ENCODE measurements at regions not wholly inside any gene's neighbourhood (a gene's known extent, or its start where the extent isn't known, plus 50 kb on each side); places are given as distances from the start of the nearest gene placed in this dataset.

DNA sequence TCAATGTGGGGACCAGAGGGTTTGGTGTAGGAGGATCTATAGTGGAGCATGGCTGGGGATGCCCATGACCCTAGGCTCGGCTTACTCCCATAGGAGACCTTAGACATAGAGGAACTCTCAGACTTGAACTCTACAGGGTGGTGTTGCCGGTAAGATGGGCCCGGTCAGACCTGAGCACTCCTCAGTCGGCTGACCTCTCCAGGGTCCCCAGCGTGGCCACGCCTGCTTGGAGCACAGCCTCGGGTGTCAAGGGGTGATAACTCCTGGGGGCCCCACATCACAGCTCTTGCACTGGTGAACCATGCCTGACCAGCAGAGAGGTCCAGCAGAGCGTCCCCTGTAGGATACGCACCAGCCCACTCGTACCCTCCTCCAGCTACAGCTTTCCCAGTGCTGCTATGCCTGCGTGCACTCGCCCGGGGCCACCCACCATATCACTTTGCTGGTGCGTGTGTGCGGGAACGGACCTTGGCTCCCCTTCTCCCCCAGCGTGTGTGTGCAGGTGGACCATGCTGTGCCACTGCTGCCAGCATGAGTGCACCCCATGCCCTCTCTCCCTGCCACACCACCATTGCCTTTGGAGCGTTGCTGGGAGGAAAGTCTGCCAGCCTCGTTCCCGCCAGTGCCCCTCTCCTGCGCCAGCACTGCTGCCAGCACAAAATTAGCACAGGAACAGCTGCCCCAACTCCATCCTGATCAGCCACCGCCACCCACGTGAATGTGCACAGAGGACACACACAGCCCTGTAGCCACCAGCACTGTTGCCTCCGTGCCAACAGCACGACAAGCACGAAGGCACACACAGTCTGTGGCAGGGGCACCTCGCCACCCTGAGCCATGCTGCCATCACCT lies 806.6 kb downstream of the GLUD2 start:
- WGBS, 2 donors (ENCODE audit: low coverage in 1 of 2) = 85% methylated on average over 8 of the region's 27 CpGs; no CpG with 5 or more reads in 1 of the 2 donors
- Histone ChIP-seq H3K27ac (no peak overlapping the region), H3K36me3 (no peaks in the 10 kb centered on the region), H3K4me3 (no peak overlapping the region), H3K4me1 (no peaks in the 10 kb centered on the region), H3K9me3 (no peaks in the 10 kb centered on the region), H3K27me3 (no peaks in the 10 kb centered on the region)
- ATAC-seq = no peak
- TF ChIP-seq CTCF (IDR thresholded peaks at IDR 0.05) (no peak), EP300 (IDR thresholded peaks at IDR 0.05) (no peak), POLR2A (IDR thresholded peaks at IDR 0.05) (no peak), POLR2AphosphoS5 (IDR thresholded peaks at IDR 0.05) (no peak)

GRCh38 chrX:121854614-121854911 lies 807.2 kb downstream of the GLUD2 start:
- no peaks in the 10 kb centered on the region for H3K9me3 ChIP-seq
- WGBS, 2 donors (ENCODE audit: low coverage in 1 of 2) = no CpG with 5 or more reads among the region's 5 CpGs
- no peaks in the 10 kb centered on the region for H3K36me3 ChIP-seq
- H3K27me3 ChIP-seq = no peaks in the 10 kb centered on the region
- no peaks in the 10 kb centered on the region for H3K4me1 ChIP-seq
- no peak overlapping the region for H3K4me3 ChIP-seq
- no peak for ATAC-seq
- no peak overlapping the region for H3K27ac ChIP-seq
- TF ChIP-seq CTCF (IDR thresholded peaks at IDR 0.05) = no peak
- no peak for TF ChIP-seq POLR2A (IDR thresholded peaks at IDR 0.05)
- no peak for TF ChIP-seq EP300 (IDR thresholded peaks at IDR 0.05)
- no peak for TF ChIP-seq POLR2AphosphoS5 (IDR thresholded peaks at IDR 0.05)

DNA sequence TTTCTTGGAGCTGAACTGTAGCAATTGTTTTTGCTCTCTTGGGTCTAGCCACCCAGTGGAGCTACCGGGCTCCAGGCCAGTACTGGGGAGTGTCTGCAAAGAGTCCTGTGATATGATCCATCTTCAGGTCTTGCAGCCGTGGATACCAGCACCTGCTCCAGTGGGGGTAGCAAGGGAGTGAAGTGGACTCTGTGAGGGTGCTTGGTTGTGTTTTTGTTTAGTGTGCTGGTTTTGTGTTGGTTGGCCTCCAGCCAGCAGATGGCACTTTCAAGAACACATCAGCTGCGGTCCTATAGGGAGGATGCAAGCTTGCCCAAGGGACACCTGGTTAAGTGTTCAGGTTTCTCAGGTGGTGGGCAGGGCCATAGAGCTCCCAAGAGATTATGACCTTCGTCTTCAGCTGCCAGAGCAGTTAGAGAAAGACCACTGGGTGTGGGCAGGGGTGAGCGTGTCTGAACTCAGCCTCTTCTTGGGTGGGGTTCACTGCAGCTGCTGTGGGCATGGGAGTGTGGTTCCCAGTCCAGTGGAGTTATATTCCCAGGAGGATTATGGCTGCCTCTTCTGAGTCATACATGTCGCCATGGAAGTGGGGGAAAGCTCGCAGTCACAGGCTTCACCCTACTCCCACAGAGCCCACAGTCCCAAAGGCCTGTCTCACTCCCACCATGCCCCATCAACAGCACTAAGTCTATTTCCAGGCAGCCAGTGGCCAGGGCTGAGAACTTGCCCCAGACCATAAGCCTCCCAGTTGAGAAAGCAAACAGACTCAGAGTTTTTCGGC lies 811.6 kb downstream of the GLUD2 start:
- no peaks in the 10 kb centered on the region for H3K36me3 ChIP-seq
- no peak overlapping the region for H3K27ac ChIP-seq
- WGBS, 2 donors (ENCODE audit: low coverage in 1 of 2) = 87% methylated on average over 3 of the region's 8 CpGs; no CpG with 5 or more reads in 1 of the 2 donors
- no peaks in the 10 kb centered on the region for H3K27me3 ChIP-seq
- H3K4me1 ChIP-seq = no peaks in the 10 kb centered on the region
- TF ChIP-seq CTCF (IDR thresholded peaks at IDR 0.05) (no peak), EP300 (IDR thresholded peaks at IDR 0.05) (no peak), POLR2A (IDR thresholded peaks at IDR 0.05) (no peak), POLR2AphosphoS5 (IDR thresholded peaks at IDR 0.05) (no peak)
- ATAC-seq = no peak
- no peaks in the 10 kb centered on the region for H3K9me3 ChIP-seq
- H3K4me3 ChIP-seq = no peak overlapping the region

DNA sequence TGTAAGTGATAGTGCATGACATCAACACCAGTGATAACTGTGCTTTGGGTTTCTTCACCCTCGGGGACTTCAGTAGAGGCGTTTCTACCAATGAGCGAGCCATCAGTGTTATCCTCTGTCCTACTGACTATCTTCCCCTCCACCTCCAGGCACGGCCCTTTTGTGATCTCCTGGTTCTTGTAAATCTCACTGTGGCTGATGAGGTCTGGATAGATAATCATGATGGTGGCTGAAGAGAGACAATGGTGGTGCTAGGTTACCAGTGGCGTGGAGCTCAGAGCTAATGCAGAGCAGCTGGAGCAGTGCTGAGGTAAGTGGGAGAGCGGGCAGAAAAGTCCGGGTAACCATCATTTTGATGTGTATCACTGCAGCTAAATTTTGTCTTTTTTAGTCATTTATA lies 816.6 kb downstream of the GLUD2 start:
- WGBS, 2 donors (ENCODE audit: low coverage in 1 of 2) = 71 to 80% methylated on average over 1 of the region's 7 CpGs

More for the DNA sequence above, 816.6 kb downstream of the GLUD2 start:
- no peak for TF ChIP-seq POLR2AphosphoS5 (IDR thresholded peaks at IDR 0.05)
- TF ChIP-seq POLR2A (IDR thresholded peaks at IDR 0.05) = no peak
- TF ChIP-seq EP300 (IDR thresholded peaks at IDR 0.05) = no peak
- TF ChIP-seq CTCF (IDR thresholded peaks at IDR 0.05) = no peak
- no peak for ATAC-seq
- Histone ChIP-seq H3K4me1 (no peaks in the 10 kb centered on the region), H3K4me3 (no peak overlapping the region), H3K9me3 (no peaks in the 10 kb centered on the region), H3K36me3 (no peaks in the 10 kb centered on the region), H3K27ac (no peak overlapping the region), H3K27me3 (no peaks in the 10 kb centered on the region)
